Activated CD4-positive, alpha-beta T cell treated with anti-CD3 and anti-CD28 coated beads, Interleukin-10, Interleukin-2, amounts not matched to agents 100 ng/mL and 50 ng/mL, durations not matched to agents 16 hours and 8 hours (primary cell): ENCODE measurements at regions not wholly inside any gene's neighbourhood (a gene's known extent, or its start where the extent isn't known, plus 50 kb on each side); places are given as distances from the start of the nearest gene placed in this dataset.
"Not testable (repeated sequence)": the region's sequence is repeated elsewhere in the genome, so short reads cannot be mapped to it uniquely, and the experiment has no call there.

ENCODE experiments used
- DNase-seq: peaks from one replicate; pipeline ENCODE4 v3.0.0-alpha.2; 2020

DNA sequence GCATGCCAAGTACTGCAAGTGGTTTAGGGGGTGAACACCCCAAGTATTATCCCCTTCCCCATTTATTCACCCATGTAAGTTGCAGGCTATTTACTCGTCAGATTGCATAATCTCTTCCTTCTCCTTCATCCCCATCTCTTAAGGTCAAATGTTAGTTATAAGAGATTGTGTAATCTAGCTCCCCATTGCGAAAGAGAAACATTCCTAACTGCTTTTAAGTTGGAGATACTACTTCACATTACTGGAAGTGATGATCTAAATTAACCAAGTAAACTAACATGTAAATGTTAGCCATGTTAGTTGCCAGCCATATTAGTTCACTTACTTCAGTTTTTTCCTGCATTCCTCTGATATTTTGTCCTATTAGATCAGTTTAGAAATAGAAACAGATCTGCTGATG lies 262.3 kb downstream of the TAF11L14 start:
- no peak for DNase-seq

DNA sequence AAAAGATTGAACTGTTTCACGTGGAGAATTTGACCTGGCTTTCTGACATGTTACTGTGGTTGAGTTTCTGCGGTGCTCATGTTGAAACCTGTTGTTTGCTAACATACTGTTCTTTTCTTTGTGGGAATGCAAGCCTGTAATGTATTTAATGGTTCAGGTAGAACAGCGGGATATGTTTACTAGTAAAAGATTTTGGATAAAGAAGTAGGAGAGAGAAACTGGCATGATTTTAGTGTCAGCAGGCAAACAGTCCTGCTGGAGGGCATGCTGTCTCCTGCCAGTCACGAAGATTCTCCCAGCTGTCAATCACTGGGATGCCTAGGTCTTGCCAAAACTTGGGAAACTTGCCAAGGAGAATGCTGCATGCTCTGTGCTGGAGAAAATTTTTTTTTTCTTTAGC lies 263.5 kb downstream of the TAF11L14 start:
- no peak for DNase-seq

DNA sequence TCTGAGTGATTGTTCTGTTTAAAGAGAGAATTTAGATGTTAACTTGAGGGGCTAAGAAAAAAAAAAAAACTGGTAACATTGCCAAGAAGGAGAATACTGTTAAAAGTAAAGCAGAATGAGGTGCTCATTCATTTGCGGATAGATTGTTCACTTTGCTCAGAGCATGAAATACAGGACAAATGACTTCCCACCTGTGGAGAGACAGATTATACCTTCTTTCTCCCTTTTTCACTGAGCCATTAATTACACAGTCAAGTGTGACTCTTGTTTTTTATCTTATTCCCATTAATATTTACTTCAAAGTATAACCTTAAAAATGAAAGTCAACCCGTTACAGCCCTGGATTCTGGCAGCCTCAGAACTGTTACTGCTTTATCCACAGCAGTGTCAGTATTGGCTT lies 264.5 kb downstream of the TAF11L14 start:
- DNase-seq, result no peak

DNA sequence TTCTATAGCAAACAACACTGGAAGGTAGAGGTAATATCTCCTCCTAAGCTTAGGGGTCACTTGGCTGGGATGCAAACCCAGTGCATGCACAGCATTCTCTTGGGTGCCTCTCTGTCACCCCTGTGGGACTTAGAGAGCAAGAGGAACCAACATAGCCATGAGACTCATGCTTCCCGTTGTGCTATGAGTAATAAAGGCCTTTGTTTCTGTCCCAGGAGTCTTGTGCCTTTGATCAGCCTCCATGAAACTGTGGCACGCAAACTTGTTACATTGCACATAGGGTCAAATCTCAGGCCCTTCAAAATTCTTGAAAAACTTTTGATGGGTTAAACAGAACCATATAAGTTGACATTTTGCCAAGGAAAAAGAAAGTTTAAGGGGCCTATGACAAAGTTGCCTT lies 272.8 kb downstream of the TAF11L14 start:
- no peak for DNase-seq

DNA sequence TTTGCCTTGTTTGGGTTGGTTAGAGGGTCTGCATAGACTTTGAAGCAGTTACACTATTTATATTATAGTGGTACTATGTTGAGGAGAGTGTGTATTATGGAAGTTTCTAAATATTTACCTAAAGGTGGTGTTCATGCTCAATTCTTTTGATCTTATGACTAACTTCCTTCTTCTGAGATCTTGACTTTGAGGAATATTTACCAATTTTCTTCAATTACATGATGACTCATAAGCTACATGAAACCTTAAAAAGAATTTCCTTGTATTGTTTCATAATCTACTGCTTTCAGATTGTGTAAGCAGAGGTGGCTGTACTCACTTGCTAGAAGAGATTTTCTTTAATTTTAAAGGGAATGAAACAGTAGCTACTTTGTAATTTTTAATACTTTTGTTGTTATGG lies 276.1 kb downstream of the TAF11L14 start:
- DNase-seq, result no peak

DNA sequence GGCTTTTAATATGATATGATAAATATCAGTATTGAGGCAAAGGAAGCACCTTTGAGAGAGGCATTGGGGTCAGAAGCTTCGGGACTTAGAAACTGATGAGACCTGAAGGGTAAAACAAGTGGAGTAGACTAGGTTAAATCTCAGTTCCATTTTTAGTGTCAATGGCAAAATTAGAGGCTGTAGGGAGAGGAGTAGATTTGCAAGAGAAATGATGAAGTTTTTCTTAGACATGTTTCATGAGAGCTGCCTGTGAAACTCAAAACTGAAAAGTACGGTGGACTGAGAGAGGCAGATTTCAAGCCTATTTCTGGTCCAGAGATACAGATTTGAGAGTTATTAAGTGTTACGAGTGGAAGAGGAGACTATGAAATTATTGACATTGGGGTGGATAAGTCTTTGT lies 278.5 kb downstream of the TAF11L14 start:
- no peak for DNase-seq

DNA sequence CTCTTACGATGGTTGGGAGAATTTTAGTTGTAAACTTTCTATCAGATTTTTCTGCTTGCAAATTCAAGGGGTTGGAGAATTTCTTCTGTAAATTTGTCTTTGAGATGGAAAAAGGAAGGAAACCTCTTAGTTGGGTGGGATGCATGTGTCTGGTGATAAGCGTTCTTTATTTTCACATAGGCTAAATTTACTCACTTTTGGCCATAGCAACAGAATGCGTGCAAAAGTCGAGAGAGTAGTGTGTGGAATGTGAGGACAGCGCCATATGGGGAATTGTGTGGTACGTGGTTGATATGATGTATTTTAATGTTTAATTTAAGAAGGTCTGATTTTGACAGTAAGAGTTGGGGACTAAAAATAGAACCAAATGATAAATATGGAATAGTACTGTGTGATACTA lies 282.2 kb downstream of the TAF11L14 start:
- no peak for DNase-seq

DNA sequence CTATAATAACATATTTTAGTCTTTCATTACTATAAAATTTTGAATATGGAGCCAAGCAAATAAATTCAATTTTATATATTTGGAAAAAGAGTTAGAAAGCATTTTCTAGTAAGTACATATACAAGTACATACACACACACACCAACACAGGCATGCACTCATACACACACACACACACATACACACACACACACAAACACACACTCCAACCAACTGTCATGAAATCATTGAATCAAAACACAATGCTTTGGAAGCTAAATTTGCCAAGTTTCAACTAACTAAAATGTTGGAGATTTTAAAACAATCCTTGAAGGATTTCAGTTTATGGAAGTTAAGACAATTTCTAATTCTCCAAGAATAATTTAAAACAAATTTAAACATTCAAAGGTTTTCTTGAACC lies 283.2 kb downstream of the TAF11L14 start:
- DNase-seq, result no peak

DNA sequence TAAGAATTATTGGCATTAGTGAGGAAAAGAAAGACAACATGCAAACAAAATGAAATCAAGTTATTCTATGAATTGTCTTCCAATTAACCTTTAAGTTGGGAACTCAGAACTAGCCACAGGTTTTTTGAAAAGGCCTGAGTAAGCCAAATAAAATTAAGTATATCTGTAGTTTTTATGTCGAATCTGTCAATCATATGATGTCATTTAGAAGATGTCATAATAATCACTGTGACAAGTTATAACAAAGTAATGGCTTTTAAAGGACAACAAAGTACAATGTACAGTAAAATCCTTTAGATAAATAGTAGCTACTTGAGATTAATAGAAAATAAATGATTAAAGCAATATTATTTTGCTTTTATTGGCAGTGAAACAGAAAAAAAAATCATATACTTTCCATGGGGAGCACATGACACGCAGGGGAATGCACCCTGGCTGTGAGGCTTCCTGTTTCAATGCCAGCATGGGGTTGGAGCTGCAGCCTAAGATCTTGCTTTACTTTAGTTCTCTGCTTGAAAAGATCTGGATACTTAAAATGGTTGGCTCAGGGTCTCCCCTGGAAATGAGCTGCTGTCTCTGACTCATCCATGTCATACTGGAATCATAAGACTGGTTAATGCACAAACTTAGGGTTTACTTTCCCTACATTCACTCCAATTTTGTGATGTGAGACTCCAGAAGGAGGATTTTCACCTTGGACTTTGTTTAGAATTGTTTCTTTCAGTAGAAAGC lies 284.3 kb downstream of the TAF11L14 start:
- no peak for DNase-seq

DNA sequence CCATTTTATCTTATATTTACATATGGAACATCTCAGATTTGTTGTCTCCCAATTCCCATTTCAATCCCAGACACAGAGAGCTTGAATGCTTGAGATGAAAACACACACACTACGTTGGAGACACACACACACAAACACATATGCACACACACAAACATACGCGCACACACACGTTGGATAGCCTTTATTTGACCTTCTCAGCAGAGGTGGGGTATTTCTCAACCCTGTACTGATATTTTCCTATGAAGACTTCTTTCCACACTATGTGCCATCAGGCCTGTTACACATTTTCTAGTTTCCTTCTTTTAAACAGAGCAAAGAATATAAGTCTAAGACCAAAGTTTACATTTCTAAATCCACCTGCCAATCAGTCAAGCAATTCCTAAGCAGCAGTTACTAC lies 291.0 kb downstream of the TAF11L14 start:
- DNase-seq, result no peak

DNA sequence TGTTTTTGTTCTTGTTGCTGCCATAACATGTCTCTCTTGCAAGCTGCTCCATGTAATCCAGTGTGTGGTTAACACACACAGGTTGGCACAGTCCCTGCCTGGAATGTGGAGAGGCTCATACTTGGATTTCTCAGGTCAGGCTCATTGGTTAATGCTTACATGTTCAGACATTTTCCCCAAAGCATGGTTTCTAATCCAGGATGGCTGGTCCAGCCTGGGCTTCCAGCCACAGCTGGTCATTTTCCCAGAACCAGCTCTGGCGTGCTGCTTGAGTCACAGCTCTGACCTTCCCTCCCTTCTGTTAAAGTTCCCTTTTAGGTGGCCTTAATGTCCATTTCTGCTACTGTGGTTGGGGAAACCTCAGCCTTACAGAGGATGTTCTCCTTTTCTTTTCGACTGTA lies 294.3 kb downstream of the TAF11L14 start:
- DNase-seq, result no peak

DNA sequence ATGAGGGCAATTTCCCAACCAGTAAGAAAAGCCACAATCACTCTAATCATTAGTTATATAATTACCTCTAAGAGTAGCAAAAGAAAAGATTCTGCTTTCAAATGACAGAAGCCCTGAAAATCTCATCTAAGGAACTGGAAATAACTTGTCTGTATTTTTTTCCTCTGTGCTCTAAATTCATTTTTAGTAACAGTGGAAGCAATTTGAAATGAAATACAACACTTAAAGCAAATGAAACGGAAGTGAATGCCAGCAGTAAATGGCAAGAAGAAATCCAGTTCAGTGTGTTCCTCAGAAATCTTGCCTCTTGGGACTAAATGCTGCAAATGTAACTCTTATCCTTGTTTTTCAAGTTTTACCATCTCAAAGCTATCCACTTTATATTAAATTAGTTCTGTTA lies 294.9 kb downstream of the TAF11L14 start:
- DNase-seq, result no peak

DNA sequence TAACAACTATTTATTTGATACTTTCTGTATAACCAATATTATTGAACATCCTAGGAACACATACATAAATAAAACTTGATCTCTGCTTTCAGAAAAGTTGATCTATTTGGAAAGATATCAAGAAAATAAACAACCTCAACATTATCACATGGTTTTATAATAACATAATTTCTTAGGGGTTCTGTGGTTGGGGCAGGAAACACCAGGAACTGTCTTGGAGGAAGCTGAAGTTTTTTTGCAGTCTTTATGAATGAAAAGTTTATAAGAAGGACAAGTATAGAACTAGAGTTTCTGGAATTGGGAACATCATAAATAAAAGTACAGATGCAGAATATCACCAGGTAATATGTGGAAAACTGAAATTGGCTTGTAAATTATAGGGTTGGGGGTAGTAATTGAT lies 296.1 kb downstream of the TAF11L14 start:
- DNase-seq, result no peak

DNA sequence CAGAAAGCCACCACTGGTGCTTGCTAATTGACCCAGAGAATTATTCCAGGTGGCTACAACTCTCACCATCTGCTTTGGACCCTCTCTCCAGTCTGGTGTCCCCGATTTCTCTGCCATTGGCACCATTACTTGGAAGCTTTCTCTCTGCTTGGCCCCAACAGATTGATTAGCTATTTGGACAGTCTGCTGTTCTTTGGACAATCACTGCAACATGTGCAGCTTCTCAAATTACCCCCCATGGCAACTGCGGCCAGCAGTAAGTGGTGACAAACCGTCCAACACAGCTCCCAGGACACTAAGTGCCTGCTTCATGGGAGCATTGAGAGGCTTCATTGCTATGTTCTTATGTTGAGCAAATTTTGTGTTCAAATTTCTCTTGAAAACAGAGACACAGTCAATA lies 309.8 kb downstream of the TAF11L14 start:
- no peak for DNase-seq

DNA sequence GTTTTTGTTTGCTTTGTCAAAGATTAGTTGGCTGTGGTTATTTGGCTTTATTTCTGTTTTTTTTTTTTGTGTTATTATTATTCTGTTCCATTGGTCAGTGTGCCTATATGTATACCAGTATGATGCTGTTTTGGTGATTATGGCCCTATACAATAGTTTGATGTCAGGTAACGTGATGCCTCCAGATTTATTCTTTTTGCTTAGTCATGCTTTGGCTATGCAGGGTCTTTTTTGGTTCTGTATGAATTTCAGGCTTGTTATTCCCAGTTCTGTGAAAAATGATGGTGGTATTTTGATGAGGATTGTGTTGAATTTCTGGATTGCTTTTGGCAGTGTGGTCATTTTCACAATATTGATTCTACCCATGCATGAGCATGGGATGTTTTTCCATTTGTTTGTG lies 312.8 kb downstream of the TAF11L14 start:
- DNase-seq, result no peak

DNA sequence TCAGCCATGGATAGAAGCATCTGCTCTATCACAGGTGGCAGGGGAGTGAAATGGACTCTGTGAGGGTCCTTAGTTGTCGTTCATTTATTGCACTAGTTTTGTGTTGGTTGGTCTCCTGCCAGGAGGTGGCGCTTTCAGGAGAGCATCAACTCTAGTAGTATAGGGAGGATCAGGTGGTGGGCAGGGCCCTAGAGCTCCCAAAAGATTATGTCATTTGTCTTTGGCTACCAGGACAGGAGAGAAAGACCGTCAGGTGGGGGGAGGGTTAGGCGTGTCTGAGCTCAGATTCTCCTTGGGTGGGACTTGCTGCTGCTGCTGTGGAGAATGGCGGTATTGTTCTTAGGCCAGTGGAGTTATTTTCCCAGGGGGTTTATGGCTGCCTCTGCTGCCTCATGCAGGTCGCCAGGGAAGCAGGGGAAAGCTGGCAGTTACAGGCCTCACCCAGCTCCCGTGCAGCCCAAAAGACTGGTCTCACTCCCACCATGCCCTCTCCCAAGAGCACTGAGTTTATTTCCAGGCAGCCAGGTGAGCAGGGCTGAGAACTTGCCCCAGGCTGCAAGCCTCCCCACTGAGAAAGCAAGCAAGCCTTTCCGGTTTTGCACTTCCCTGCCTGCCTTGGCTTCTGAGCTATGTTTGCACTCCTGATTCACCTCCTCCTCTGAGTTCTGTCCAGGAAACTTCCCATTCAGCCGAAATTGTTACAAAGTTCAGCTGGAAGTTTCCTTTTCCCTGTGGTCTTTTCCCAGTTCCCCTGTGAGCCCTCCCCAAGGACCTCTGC lies 317.3 kb downstream of the TAF11L14 start:
- no peak for DNase-seq

DNA sequence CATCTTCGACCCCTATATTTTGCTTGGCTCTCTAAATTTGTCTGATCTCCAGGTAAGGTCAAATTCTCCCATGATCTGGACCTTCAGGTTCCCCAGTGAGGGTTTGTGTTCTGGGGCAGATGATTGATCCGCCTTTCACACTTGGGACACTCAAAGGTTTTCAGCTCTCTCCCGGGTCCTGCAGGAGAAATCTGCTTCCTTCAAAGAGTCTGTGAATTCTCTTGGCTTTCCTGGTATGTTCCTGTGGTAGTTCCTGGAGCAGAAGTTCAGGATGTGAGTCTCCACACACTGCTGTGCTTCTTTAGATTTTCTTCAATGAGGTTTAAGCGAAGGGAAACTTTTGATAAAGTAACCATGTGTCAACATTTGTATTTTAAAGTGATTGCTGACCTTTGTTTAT lies 318.0 kb downstream of the TAF11L14 start:
- DNase-seq, result no peak

DNA sequence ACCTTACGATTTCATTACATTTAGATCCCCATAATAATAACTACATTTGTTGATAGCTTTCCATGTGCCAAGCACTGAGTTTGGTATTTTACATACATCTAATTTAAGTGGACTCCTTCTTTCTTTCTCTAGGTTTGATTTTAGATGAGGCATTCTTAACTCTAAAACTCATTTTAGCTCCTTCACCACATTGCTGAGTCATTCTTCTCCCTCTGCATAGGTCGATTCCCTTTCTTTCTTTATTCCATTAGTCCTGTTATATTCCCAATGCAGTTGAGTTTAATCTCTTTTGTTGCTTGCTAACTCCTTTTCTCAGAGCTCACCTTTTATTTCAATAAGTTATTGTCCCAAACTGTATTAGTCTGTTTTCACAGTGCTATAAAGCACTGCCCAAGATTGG lies 329.8 kb downstream of the TAF11L14 start:
- no peak for DNase-seq

DNA sequence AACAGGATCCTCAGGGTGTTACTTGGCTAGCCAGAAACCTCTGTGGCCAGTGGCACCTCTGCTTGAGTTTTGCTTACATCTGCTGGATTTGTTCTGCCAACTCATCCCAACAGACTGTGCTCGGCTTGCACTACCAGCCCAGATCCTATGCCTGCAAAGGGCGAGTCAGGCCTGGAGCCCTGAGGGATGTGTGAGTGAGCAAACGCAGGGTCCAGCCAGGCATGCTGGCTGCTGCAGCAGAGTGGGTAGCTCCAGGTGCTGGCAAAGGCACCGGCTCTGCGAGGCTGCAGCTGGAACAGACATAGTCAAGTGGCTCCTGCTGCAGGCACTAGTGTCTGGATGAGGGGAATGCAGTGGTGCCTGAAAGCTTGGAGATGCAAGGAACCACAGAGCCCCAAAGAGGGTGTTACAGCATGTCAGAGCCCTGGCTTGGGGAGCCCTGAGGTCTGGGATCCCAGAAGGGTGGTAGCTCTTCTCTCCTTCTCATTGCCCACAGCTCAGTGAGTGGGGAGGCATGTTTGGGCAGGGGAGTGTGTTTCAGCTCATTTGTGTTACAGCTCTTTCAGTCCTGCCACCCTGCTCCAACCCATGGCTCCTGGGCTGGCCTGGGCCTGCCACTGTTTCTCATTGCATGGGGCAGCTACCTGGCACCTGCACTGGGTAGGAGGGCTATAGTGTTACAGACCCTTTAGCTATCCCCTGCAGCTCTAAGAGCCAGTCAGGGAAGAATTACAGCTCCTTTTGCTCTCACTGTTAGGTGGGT lies 332.6 kb downstream of the TAF11L14 start:
- no peak for DNase-seq

DNA sequence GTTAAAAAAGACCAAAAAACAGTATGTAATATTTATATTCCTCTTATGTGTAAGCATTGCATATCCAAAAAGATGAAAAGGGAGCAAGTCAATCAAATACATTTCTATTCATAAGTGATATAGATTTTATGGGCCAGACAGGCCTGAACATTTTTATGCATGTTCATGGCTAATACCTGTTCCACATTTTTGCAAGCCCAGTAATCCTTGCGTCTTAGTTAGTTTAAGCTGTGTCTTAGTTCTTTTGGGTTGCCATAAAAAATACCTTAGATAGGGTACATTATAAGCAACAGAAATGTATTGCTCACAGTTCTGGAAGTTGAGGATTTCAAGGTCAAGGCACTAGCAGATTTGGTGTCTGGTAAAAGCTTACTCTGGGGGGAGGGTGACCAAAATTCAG lies 342.1 kb downstream of the TAF11L14 start:
- DNase-seq, result no peak

DNA sequence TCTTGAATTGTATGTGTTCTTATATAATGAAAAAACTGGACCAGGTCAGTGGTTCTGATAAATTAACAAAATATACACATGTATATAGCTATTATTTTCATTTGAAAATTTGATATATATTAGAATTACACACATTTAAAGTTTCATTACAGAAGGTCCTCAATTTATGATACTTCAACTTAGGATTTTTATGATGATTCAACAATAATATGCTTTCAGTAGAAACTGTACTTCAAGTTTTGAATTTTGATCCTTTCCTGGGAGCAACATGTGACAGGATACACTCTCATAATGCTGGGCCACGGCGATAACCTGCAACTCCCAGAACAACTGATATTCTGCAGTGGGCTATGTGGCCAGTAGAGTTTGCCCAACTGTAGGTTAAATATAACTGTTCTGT lies 344.7 kb downstream of the TAF11L14 start:
- DNase-seq, result no peak

DNA sequence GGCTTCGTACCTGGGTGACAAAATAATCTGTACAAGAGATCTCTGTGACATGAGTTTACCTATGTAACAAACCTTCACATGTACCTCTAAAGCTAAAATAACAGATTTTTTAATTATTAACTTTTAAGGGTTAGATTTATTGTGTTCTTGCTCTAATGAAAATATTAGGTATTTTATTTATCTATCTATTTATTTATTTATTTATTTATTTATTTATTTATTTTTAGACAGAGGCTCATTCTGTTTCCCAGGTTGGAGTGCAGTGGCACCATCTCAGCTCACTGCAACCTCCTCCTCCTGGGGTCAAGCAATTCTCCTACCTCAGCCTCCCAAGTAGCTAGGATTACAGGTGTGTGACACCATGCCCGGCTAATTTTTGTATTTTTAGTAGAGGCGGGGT lies 348.4 kb downstream of the TAF11L14 start:
- DNase-seq, result not testable (repeated sequence)

DNA sequence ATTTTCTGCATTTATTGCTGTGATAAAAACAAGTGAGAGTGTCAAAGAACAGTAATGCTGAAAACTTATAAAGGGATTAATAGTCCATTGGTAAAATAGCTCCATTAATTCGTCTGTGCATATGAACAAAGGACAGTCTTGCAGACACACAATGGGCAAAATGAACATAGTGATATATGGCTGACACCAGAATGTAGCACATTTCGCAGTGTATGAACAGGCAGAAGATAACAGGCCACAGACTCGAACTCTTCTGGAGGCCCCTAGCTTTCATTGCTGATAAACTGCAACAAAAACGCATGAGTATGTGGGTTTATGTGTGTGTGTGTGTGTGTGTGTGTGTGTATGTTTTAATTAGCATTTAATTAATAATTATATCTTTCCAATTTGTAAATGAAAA lies 354.8 kb downstream of the TAF11L14 start:
- no peak for DNase-seq
